KMS-11 (cell line): ENCODE measurements at regions not wholly inside any gene's neighbourhood (a gene's known extent, or its start where the extent isn't known, plus 50 kb on each side); places are given as distances from the start of the nearest gene placed in this dataset.

Source experiments
- H2AFZ ChIP-seq: fragments of 200-600 bp; sonication (generic); 2 replicates; pipeline ENCODE4 v1.6.1; 2016; ENCODE audit warnings: antibody characterized with exemption, mixed run types, low read depth
- H3K27ac ChIP-seq: fragments of 200-600 bp; sonication (generic); 2 replicates; pipeline ENCODE4 v1.6.1; 2016; ENCODE audit warnings: mild to moderate bottlenecking, mixed run types
- H3K27me3 ChIP-seq: fragments of 200-600 bp; sonication (generic); 2 replicates; pipeline ENCODE4 v1.6.1; 2017; ENCODE audit warnings: mild to moderate bottlenecking, low read depth, mixed run types, moderate library complexity; ENCODE audit not compliant: insufficient read depth
- H3K36me3 ChIP-seq: fragments of 200-600 bp; sonication (generic); 2 replicates; pipeline ENCODE4 v1.6.1; 2017; ENCODE audit warnings: mild to moderate bottlenecking, mixed run types; ENCODE audit not compliant: insufficient read depth
- H3K4me1 ChIP-seq: fragments of 200-600 bp; sonication (generic); 2 replicates; pipeline ENCODE4 v1.6.1; 2016; ENCODE audit warnings: mild to moderate bottlenecking, low read depth, mixed run types; ENCODE audit not compliant: poor library complexity, severe bottlenecking
- H3K4me2 ChIP-seq: fragments of 200-600 bp; sonication (generic); 2 replicates; pipeline ENCODE4 v1.7.0; 2016; ENCODE audit warnings: mild to moderate bottlenecking, mixed run types
- H3K4me3 ChIP-seq: fragments of 200-600 bp; sonication (generic); IDR thresholded peaks from 2 replicates; pipeline ENCODE4 v1.6.1; 2017; ENCODE audit warnings: low read depth, low read length, mixed read lengths; ENCODE audit not compliant: insufficient read depth
- H3K79me2 ChIP-seq: fragments of 200-600 bp; sonication (generic); 2 replicates; pipeline ENCODE4 v1.6.1; 2016; ENCODE audit warnings: low read depth, mixed run types; ENCODE audit not compliant: insufficient read depth
- H3K9ac ChIP-seq: fragments of 200-600 bp; sonication (generic); 2 replicates; pipeline ENCODE4 v1.6.1; 2016; ENCODE audit warnings: mild to moderate bottlenecking, mixed run types
- H4K20me1 ChIP-seq: fragments of 200-600 bp; sonication (generic); 2 replicates; pipeline ENCODE4 v1.6.1; 2016; ENCODE audit warnings: mild to moderate bottlenecking, mixed run types; ENCODE audit not compliant: insufficient read depth
- TF ChIP-seq, protein P1 (sequence below): fragments of 200-600 bp; sonication (generic); conservative IDR thresholded peaks from 2 replicates; pipeline ENCODE4 v1.6.1; 2017; ENCODE audit warnings: low read depth, mild to moderate bottlenecking, antibody characterized with exemption, low read length, moderate library complexity, mixed read lengths

DNA sequence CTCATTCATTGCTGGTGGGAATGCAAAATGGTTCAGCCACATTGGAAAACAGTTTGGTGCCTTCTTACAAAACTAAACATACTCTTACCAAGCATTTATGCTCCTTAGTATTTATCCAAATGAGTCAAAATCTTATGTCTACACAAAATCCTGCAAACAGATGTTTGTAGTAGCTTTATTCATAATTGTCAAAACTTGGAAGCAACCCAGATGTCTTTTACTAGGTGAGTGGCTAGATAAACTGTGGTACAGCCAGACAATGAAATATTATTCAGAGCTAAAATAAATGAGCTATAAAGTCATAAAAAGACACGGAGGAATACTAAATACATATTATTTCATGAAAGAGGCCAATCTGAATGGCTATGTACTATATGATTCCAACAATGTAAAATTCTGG is 709.5 kb downstream of the NSUN3 start:
- Histone ChIP-seq H3K4me3 (no peak overlapping the region), H3K79me2 (no peaks in the 10 kb centered on the region), H4K20me1 (no peaks in the 10 kb centered on the region), H3K27ac (no peak overlapping the region), H3K4me1 (no peaks in the 10 kb centered on the region), H3K9ac (no peak overlapping the region), H3K27me3 (no peaks in the 10 kb centered on the region), H3K36me3 (no peaks in the 10 kb centered on the region), H2AFZ (no peak overlapping the region), H3K4me2 (no peak overlapping the region)
- TF ChIP-seq, protein P1, sequence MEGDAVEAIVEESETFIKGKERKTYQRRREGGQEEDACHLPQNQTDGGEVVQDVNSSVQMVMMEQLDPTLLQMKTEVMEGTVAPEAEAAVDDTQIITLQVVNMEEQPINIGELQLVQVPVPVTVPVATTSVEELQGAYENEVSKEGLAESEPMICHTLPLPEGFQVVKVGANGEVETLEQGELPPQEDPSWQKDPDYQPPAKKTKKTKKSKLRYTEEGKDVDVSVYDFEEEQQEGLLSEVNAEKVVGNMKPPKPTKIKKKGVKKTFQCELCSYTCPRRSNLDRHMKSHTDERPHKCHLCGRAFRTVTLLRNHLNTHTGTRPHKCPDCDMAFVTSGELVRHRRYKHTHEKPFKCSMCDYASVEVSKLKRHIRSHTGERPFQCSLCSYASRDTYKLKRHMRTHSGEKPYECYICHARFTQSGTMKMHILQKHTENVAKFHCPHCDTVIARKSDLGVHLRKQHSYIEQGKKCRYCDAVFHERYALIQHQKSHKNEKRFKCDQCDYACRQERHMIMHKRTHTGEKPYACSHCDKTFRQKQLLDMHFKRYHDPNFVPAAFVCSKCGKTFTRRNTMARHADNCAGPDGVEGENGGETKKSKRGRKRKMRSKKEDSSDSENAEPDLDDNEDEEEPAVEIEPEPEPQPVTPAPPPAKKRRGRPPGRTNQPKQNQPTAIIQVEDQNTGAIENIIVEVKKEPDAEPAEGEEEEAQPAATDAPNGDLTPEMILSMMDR = no peak

GRCh38 chr3:94775746-94776145 is 712.9 kb downstream of the NSUN3 start:
- H4K20me1 ChIP-seq = no peaks in the 10 kb centered on the region
- no peak overlapping the region for H3K27ac ChIP-seq
- no peak overlapping the region for H3K9ac ChIP-seq
- TF ChIP-seq, protein P1 = no peak
- H3K4me1 ChIP-seq = no peaks in the 10 kb centered on the region
- no peaks in the 10 kb centered on the region for H3K36me3 ChIP-seq
- no peaks in the 10 kb centered on the region for H3K79me2 ChIP-seq
- no peak overlapping the region for H3K4me3 ChIP-seq
- no peak overlapping the region for H3K4me2 ChIP-seq
- H3K27me3 ChIP-seq = no peaks in the 10 kb centered on the region
- no peak overlapping the region for H2AFZ ChIP-seq

- Histone ChIP-seq H4K20me1 (no peaks in the 10 kb centered on the region), H3K36me3 (no peaks in the 10 kb centered on the region), H3K4me2 (no peak overlapping the region), H2AFZ (no peak overlapping the region), H3K27me3 (no peaks in the 10 kb centered on the region), H3K4me1 (no peaks in the 10 kb centered on the region), H3K4me3 (no peak overlapping the region), H3K9ac (no peak overlapping the region), H3K79me2 (no peaks in the 10 kb centered on the region), H3K27ac (no peak overlapping the region)
- TF ChIP-seq, protein P1 = no peak
Observed at GRCh38 chr3:94776401-94776915, 713.6 kb downstream of the NSUN3 start.

- H2AFZ ChIP-seq = no peak overlapping the region
- no peaks in the 10 kb centered on the region for H4K20me1 ChIP-seq
- H3K27ac ChIP-seq = no peak overlapping the region
- H3K27me3 ChIP-seq = no peaks in the 10 kb centered on the region
- no peaks in the 10 kb centered on the region for H3K4me1 ChIP-seq
- TF ChIP-seq, protein P1 = no peak
- H3K4me3 ChIP-seq = no peak overlapping the region
- H3K79me2 ChIP-seq = no peaks in the 10 kb centered on the region
- H3K4me2 ChIP-seq = no peak overlapping the region
- no peak overlapping the region for H3K9ac ChIP-seq
- no peaks in the 10 kb centered on the region for H3K36me3 ChIP-seq
Observed at GRCh38 chr3:94778289-94778688, 715.4 kb downstream of the NSUN3 start.
